DND-41 (cell line): ENCODE measurements at regions not wholly inside any gene's neighbourhood (a gene's known extent, or its start where the extent isn't known, plus 50 kb on each side); places are given as distances from the start of the nearest gene placed in this dataset.

ENCODE experiments used
- ATAC-seq: fragments of 200-7000 bp; cut with Tn5 transposase; 3 replicates; pipeline ENCODE4 v1.9.1; 2021; ENCODE audit warnings: low read depth; ENCODE audit not compliant: insufficient read depth
- DNase-seq: peaks from one replicate; pipeline ENCODE4 v3.0.0-alpha.2; 2020
- H2AFZ ChIP-seq: 2 replicates; pipeline ENCODE4 v1.6.0; 2012; ENCODE audit warnings: low read depth, low read length
- H3K27ac ChIP-seq: 2 replicates; pipeline ENCODE4 v1.5.1; 2012; ENCODE audit warnings: low read length, inconsistent platforms
- H3K27me3 ChIP-seq: fragments of 200-600 bp; sonication (generic); 2 replicates; pipeline ENCODE4 v1.6.0; 2012; ENCODE audit warnings: low read length, mild to moderate bottlenecking, inconsistent platforms; ENCODE audit not compliant: insufficient read depth, poor library complexity
- H3K36me3 ChIP-seq: 2 replicates; pipeline ENCODE4 v1.5.1; 2012; ENCODE audit warnings: low read length, inconsistent platforms; ENCODE audit not compliant: insufficient read depth
- H3K4me1 ChIP-seq: 2 replicates; pipeline ENCODE4 v1.5.1; 2012; ENCODE audit warnings: mild to moderate bottlenecking, low read length; ENCODE audit not compliant: insufficient read depth
- H3K4me2 ChIP-seq: 2 replicates; pipeline ENCODE4 v1.6.0; 2012; ENCODE audit warnings: mild to moderate bottlenecking, moderate library complexity, low read length, inconsistent platforms; ENCODE audit not compliant: insufficient read depth
- H3K4me3 ChIP-seq, 2 experiments: fragments of 200-600 bp in 1 of 2; shearing (Covaris generic) in 1 of 2; 2 replicates each; pipeline ENCODE4 v1.5.1; 2012 to 2016; ENCODE audit warnings: inconsistent platforms in 2 of 2, low read length in 2 of 2, mild to moderate bottlenecking in 2 of 2, low read depth in 1 of 2, moderate library complexity in 1 of 2
- H3K79me2 ChIP-seq: 2 replicates; pipeline ENCODE4 v1.6.0; 2012; ENCODE audit warnings: low read length, inconsistent platforms; ENCODE audit not compliant: insufficient read depth
- H3K9ac ChIP-seq: 2 replicates; pipeline ENCODE4 v1.6.0; 2012; ENCODE audit warnings: low read depth, mild to moderate bottlenecking, inconsistent platforms, low read length, moderate library complexity
- H3K9me3 ChIP-seq: 2 replicates; pipeline ENCODE4 v1.5.1; 2012; ENCODE audit warnings: low read length, moderate library complexity, mild to moderate bottlenecking, inconsistent platforms; ENCODE audit not compliant: insufficient read depth, severe bottlenecking
- H4K20me1 ChIP-seq: 2 replicates; pipeline ENCODE4 v1.6.0; 2012; ENCODE audit warnings: low read length; ENCODE audit not compliant: insufficient read depth
- EZH2 ChIP-seq: IDR thresholded peaks from 3 replicates; pipeline ENCODE4 v1.6.1; 2012; ENCODE audit warnings: borderline replicate concordance, low read depth, mild to moderate bottlenecking, moderate library complexity, low read length, inconsistent platforms; ENCODE audit not compliant: severe bottlenecking
- TF ChIP-seq, protein P1 (sequence below): IDR thresholded peaks from 2 replicates; pipeline ENCODE4 v1.5.1; 2012; ENCODE audit warnings: borderline replicate concordance, low read length, moderate library complexity, mild to moderate bottlenecking; ENCODE audit not compliant: poor library complexity, severe bottlenecking; ENCODE audit errors: extremely low read depth

DNA sequence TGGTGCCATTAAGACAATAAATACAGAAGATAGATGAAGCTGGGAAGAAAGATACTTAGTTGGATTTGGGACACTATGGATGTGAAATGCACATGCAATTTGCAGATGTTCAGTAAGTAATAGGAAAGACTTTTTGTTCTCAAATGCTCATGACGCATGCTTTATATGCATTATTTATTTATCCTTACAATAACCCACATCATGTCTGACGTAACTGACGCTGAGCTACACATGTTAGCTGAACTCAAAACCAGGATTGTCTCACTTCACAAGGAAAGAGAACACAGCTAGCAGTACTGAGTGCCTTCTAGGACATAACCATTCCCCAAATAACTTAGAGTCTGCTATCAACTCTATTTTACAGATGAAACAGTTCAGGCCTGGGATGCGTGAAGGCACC, 463.4 kb downstream of the FGF9 start:
- no peak overlapping the region for H3K4me3 ChIP-seq
- no peaks in the 10 kb centered on the region for H3K79me2 ChIP-seq
- H3K27me3 ChIP-seq = peaks cover 28% of the 10 kb centered on the region
- no peak overlapping the region for H3K27ac ChIP-seq
- no peaks in the 10 kb centered on the region for H3K9me3 ChIP-seq
- no peak for DNase-seq
- no peaks in the 10 kb centered on the region for H3K4me1 ChIP-seq
- no peak overlapping the region for H3K4me2 ChIP-seq
- H3K9ac ChIP-seq = no peak overlapping the region
- no peaks in the 10 kb centered on the region for H3K36me3 ChIP-seq
- no peaks in the 10 kb centered on the region for H4K20me1 ChIP-seq
- TF ChIP-seq, protein P1, sequence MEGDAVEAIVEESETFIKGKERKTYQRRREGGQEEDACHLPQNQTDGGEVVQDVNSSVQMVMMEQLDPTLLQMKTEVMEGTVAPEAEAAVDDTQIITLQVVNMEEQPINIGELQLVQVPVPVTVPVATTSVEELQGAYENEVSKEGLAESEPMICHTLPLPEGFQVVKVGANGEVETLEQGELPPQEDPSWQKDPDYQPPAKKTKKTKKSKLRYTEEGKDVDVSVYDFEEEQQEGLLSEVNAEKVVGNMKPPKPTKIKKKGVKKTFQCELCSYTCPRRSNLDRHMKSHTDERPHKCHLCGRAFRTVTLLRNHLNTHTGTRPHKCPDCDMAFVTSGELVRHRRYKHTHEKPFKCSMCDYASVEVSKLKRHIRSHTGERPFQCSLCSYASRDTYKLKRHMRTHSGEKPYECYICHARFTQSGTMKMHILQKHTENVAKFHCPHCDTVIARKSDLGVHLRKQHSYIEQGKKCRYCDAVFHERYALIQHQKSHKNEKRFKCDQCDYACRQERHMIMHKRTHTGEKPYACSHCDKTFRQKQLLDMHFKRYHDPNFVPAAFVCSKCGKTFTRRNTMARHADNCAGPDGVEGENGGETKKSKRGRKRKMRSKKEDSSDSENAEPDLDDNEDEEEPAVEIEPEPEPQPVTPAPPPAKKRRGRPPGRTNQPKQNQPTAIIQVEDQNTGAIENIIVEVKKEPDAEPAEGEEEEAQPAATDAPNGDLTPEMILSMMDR = no peak
- TF ChIP-seq EZH2 = no peak
- H2AFZ ChIP-seq = no peak overlapping the region
- ATAC-seq = no peak

- H3K9ac ChIP-seq = no peak overlapping the region
- H3K27me3 ChIP-seq = peaks cover 33% of the 10 kb centered on the region
- no peak for TF ChIP-seq EZH2
- TF ChIP-seq, protein P1 = no peak
- no peak for ATAC-seq
- H3K4me2 ChIP-seq = no peak overlapping the region
- no peak overlapping the region for H2AFZ ChIP-seq
- no peaks in the 10 kb centered on the region for H3K79me2 ChIP-seq
- no peak for DNase-seq
- H3K9me3 ChIP-seq = no peaks in the 10 kb centered on the region
- no peak overlapping the region for H3K4me3 ChIP-seq
- no peaks in the 10 kb centered on the region for H3K36me3 ChIP-seq
- no peaks in the 10 kb centered on the region for H3K4me1 ChIP-seq
- H3K27ac ChIP-seq = no peak overlapping the region
- H4K20me1 ChIP-seq = no peaks in the 10 kb centered on the region
Observed at GRCh38 chr13:22135446-22135845, 464.6 kb downstream of the FGF9 start.

DNA sequence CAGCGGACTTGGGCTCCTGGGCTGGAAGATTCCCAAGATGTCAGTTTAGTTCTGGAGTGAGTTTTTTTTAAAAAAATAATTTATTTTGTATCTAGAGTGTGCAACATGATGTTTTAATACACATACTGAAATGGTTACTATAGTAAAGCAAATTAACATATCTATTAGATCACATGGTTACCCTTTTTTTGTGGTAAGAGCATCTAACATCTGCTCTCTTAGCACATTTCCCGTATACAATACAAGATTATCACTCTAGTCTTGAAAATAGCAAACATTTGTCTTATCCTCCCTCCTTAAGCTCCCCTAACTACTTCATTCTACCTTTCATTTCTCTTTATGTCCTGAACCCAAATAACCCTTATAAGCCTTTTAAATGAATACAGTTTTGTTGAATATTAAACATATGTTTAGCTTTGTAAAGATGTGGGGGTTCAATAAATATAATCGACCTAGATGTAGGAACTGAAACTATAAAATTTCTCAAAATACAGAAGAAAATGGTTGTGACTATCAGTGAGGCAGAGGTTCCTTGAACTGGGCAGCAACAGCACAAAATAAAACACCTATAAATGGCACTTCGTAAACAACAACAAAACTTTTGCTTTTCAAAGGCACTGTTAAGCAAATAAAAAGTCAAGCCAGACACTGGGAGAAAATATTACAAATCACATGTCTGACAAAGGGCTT, 466.6 kb downstream of the FGF9 start:
- Histone ChIP-seq H3K36me3 (no peaks in the 10 kb centered on the region), H3K79me2 (no peaks in the 10 kb centered on the region), H2AFZ (no peak overlapping the region), H3K4me1 (no peaks in the 10 kb centered on the region), H3K27ac (no peak overlapping the region), H4K20me1 (no peaks in the 10 kb centered on the region), H3K4me3 (no peak overlapping the region), H3K9ac (no peak overlapping the region), H3K4me2 (no peak overlapping the region), H3K27me3 (peaks cover 40% of the 10 kb centered on the region), H3K9me3 (no peaks in the 10 kb centered on the region)
- ATAC-seq (no peak), DNase-seq (no peak)
- TF ChIP-seq, protein P1 = no peak
- no peak for TF ChIP-seq EZH2

- Histone ChIP-seq H3K27ac (no peak overlapping the region), H3K4me2 (no peak overlapping the region), H3K79me2 (no peaks in the 10 kb centered on the region), H3K4me3 (no peak overlapping the region), H2AFZ (no peak overlapping the region), H3K9me3 (no peaks in the 10 kb centered on the region), H3K27me3 (peaks cover 42% of the 10 kb centered on the region), H3K4me1 (no peaks in the 10 kb centered on the region), H4K20me1 (no peaks in the 10 kb centered on the region), H3K36me3 (no peaks in the 10 kb centered on the region), H3K9ac (no peak overlapping the region)
- TF ChIP-seq EZH2 = no peak
- TF ChIP-seq, protein P1 = no peak
- ATAC-seq (no peak), DNase-seq (no peak)
Observed at GRCh38 chr13:22138947-22139346, 468.1 kb downstream of the FGF9 start.
